NCI-H1092 (cell line): ENCODE measurements at regions not wholly inside any gene's neighbourhood (a gene's known extent, or its start where the extent isn't known, plus 50 kb on each side); places are given as distances from the start of the nearest gene placed in this dataset.
"Not testable (repeated sequence)": the region's sequence is repeated elsewhere in the genome, so short reads cannot be mapped to it uniquely, and the experiment has no call there.

Source experiments
- DNase-seq: peaks from one replicate; lab custom pipeline; 2025; lab: John Stamatoyannopoulos, UW

DNA sequence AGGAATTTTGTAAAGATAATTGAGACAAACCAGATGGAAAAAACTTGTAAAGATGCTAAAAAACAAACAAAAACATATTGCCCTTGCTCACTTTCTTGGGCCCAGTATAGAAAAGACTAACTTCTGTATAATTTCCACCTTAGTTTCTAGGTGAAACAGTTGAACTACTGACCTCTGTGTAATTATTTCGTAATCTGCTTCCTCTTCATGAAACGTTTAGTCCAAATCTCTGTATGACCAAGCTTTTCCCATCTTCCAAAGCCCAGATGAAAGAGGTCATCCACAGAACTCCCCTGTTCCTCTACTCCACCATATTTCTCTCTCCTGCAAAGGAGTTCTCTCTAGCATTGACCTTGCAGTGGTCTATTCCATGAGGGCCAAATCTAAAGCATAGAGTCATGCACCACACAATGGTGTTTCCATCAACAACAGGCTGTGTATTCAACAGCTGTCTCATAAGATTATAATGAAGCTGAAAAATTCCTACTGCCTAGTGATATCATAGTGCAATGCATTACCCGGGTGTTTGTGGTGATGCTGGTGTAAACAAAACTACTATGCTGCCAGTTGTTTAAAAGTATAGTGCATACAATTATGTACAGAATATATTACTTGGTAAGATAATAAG is 647.6 kb downstream of the TNS3 start:
- DNase-seq = no peak

DNA sequence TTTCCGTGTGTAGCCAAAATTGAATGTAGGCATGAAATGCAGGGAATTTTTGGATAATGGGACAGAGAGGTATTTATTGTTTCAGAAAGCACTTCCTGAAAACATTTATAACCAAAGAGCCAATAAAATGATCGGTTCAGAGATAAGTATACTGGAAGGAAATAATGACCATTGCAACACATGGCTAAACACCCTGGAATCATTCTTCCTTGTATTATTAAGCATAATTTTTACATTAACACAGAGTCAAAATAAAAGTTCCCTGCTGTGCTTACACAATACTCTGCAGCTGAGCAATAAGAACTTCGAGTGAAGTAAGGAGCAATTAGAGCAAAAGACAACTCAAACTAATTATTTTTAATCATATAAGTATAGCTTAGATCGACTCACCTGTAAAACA is 648.3 kb downstream of the TNS3 start:
- DNase-seq = no peak

DNA sequence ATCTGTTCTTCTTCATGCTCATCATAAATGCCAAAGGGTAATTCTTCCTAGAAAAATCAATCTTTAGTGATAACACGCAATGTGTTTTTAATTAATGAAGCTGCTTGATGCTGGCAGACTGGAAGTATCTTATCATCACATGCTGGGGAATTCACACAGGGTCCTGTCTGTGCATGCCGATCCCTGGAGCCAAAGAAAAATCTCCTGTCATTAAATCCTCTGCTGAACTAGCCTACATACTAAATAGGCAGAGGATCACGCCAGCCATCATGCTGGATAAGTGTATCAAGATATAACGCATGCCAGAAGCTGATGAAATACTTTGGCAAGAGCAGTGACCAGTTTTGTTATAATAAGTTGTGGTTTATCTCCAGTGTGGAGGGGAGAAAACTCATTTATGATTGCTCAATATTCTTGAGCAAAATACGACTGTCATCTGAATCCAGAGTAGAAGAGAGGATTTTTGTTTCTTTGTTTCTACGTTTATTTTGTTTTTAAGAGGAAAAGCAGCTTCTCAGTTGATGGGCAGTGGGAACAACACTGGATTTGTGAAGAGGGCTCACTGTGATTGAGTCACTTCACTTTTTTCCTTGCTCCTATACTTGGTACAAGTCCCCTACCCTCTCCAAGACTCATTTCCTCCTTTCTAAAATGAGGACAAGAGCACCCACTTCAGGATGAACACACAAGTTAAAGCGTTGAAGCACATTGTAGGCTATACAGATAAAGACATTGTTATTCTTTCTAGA is 649.1 kb downstream of the TNS3 start:
- no peak for DNase-seq

DNA sequence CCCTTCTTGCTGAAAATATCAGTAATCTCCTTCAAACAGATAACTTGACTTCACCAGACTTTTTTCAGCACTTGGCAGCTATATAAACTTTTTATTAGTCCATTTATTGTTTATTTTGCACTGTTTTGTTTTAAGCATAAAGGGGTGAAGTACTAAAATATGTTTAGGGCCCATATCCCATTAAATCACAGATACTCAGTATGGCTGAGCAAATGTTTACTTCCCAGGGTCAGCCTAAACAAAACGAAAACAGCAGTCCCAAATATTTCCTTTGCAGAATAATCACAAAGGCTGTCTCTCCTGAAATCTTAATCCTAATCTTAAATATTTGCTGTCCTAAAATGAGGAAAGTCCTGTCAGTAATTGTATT is 649.6 kb downstream of the TNS3 start:
- no peak for DNase-seq

DNA sequence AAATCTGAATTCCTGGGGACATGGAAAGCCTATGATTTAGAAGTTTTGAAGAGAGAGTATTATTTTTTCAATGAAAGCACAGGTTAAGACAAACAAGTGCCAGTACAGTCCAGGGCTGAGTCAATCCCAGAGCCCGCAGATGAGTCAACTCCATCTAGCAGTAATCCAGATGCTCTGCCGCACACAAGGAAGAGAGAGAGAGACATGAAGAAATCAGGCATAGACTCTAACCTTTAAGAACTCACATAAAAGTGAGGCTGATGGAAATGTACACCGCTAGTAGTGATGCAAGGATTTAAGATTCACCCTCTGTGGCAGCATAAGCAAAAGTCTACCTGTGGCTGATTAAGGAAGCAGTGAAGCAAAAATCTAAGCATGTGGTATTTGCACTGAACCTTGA is 651.5 kb downstream of the TNS3 start:
- no peak for DNase-seq

DNA sequence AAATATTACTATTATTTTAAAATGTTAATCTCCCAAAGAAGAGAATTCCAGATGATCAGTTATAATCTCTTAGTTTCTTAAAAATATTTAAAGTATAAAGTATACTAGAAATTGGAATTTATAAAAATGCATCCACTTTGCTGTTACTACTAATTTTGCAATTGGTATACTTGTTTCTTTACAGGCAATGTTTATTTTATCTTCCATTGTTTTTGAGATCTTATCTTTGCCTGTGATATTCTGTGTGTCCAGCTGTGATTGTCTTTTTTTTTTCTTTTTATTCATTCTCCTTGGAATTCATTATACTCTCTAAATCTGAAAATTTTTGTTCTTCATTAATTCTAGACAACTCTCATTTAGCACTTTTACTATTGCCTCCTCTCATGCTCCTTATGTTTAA is 652.6 kb downstream of the TNS3 start:
- no peak for DNase-seq

DNA sequence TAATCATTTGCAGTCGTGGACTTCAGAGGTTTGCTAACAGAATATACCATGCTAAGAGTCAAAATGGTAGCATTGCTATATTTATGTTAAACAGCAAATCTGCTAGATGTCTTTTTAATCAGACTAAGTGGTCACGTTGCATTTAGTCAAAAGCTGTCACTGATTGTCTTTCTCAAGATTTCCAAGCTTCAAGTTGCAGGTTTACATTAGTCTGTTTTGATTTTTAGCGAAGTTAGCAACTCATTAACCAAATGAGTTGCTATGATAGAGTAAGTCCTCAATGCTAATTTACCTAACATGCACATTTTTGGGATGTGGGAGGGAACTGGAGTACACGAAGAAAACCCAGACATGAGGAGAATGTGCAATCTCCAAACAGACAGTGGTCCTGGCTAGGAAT is 653.2 kb downstream of the TNS3 start:
- DNase-seq = no peak

DNA sequence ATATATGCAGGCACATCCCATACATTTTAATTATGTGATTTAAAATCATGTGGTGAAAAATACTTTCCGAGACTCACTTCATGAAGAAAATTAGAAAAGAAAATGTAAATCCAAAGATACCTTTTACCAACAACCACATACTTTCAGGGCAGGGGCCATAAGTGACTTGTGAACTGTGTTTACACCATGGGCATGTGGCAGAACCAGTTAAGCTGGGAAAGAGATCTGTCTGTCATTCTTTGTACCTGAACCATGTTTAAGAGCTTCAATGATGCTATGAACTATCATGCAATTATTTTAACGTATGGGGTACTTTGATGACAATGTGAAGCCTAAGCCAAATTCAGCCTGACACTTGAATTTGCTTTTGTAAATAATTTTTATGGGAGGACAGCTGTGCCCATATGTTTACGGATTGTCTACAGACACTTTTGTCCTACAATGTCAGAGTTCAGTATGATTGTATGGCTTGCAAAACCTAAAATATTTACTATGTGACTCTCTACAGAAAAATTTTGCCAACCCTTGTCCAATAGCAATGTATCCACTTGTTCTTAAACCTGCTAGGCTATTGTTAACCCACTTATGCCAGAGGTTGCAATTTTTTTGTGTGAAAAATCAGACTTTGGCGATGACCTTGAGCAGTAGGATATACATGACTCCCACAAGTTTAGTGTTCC is 654.6 kb downstream of the TNS3 start:
- no peak for DNase-seq

DNA sequence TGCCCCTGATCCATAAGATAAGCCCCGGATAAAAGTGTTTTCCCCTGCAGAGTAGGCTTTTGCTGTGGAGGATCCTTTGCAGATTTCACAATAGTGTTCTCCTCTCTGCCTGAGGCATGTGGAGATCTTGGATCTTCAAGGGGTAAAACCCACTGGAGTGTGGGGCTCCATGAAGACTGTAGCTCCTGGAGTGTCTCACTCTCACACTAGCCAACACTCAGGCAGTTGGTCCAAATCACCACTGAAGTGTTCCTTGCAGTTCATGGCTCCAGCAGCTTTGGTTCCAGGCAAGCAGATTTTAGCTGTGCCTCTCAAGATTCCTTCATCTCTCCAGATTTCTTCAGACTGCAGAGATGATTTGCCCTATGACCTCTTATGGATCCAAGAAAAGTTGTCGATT is 665.3 kb downstream of the TNS3 start:
- no peak for DNase-seq

DNA sequence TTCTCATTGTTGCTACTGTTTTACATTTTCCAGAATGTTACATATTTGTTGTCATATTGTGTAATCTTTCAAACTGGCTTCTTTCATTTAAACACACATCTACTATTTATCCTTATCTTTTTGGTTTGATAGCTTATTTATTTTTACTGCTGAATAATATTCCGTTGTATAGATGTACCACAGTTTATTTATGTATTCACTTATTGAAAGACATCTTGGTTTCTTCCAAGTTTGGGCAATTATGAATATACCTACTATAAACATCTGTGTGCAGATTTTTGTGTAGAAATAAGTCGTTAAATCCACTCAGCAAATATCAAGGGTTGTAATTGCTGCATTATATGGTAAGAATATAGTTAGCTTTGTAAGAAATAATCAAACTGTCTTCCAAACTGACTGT is 669.2 kb downstream of the TNS3 start:
- no peak for DNase-seq

DNA sequence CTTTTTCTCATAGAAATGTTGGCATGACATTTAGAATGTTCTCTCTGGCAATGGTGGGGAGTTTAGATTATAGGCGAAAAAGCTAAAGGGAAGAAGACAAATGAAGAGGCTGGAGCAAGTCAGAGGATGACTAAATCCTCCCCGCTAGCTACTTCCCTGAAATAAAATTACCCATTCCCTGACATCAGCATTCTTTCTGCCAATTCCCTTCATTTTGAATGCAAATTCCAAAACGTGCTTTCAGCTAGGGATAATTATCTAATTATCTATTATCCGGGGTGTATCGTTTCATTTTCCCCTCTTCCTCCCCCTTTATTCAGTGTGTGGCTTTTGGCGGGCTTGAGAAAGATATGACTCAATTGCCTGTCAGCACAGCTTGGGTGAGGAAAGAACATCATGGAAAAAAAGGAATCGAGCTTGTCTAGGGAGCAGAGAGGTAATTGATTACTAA is 672.3 kb downstream of the TNS3 start:
- DNase-seq = no peak

DNA sequence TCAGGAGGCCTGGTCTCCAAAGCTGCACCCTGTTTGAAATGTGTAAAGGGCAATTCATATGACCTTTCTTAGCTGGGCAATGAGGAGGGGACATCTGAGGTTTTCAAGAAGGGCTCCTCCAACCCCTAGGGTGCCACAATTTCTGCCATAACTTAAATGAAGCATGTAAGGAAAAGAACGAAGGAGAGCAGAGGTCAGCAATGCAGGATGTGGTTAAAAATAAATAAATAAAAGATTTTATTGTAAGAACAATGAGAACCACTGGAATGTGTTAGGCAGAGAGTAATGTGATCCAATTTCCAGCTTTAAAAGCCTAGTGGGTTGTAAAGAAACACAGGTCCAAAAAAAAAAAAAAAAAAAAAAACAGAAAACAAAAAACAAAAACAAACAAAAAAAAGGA is 673.1 kb downstream of the TNS3 start:
- no peak for DNase-seq

DNA sequence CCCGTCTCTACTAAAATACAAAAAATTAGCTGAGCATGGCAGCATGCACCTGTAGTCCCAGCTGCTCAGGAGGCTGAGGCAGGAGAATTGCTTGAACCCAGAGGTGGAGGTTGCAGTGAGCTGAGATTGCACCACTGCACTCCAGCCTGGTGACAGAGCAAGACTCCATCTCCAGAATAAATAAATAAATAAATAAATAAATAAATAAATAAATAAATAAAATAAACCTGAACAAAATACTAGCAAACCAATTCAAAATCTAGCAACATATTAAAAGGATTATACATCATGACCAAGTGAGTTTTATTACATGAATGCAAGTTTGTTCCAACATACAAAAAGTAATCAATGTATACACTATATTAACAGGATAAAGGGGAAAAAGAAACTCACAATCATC is 677.4 kb downstream of the TNS3 start:
- not testable (repeated sequence) for DNase-seq

DNA sequence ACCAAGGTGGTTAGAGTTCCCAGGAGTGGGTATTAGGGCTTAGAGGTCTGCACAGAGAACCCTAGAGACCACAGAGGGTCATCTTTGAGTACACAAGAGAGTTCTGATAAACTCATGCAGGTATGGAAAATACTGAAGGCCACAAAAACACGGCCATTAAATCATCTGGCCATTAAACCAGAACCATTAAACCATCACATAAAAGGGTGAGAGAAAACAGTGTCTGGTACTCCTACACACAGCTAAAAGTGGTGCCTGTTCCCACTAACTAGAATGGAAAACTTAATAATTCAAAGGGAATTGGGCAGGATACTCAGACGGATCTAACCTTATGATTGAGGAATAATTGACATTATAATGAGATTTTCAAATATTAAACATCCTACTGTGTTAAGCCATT is 679.4 kb downstream of the TNS3 start:
- DNase-seq = no peak

DNA sequence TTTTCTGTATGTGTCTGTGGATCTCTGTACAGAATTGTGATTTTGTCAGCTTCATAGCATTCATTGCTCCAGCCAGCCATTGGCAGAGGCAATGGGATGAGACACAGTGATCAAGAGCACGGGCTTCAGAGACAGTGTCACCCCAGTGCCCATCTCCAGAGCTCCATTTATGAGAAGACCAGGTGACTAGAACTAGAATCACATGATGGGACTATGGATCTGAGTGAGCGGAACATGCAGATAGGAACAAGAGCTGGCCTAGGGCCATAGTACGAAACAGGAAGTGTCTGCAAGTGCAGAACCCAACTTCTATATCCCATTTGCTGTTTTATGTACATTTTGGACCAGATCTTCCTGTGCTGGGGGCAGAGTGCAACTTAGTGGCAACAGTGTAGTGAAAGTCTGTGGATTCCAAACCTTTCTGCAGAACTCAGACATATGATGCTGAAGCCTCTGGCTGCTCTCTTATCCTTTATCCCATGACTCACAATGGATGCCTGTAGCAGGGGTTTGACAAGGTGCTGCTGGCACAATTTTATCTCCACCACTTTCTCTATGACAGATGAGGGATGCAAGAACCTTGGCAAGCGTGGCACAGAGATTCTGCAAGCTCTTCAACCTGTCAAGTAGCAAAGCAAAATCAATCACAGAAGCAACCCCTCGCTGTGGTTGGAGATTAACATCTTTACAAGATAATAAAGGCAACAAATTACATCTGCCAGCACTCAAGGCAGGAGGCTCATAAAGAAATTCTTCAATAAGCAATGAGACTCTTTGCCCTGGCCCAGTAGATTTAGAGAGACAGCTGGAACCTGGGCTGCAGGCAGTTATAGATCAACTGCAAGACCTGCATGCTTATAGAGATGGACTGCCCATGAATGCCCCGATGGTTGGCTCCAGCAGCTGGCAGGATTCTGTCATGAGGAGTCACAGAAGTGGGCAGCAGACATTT is 681.3 kb downstream of the TNS3 start:
- DNase-seq = no peak

DNA sequence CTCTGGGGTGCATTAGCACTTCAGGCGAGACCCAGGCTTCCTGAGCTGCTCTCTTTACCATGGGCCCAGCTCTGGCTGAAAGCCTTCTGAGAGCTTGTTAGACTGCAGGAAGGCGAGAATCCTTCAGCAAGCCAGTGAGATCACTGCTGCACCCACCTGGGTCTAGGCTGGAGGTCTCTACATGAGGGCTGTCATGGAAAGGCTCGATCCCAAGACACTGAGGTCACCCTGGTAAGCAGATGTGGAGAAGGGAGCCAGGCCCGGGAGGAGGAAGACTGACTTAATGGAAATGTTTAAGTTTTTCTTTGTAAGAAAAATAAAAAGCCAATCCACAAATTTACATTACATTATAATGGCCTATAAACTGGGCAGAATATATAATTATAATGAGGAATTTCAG is 684.5 kb downstream of the TNS3 start:
- DNase-seq = no peak

DNA sequence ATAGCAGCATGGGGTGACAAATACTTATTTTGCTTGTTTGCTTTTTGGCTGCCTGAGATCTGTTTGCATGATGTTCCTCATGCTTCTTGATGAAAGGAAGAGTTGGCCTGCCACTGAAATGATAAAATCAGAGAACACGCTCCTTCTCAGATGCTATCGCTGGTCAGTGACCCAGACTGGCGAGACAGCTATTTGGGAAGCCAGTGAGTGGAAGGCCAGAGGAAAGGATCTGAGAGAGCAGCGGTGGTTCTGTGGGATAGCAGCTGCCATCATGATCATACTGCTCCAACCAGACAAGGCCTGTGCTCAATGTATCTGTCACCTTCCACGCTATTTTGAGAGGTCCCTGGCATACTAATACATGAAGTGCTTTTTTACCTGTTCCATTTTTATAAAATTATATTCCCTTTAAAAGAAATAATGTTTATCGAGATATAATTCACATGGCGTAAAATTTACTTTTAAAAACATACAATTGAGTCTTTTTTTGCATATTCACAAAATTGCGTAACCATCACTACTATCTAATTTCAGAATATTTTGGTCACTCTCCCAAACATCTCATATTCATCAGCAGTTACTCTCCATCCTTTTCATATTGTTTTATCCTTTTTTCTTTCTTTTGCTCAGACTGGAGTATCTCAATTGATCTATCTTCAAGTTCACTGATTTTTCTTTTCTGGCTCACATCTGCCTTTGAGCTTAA is 695.1 kb downstream of the TNS3 start:
- DNase-seq = no peak

DNA sequence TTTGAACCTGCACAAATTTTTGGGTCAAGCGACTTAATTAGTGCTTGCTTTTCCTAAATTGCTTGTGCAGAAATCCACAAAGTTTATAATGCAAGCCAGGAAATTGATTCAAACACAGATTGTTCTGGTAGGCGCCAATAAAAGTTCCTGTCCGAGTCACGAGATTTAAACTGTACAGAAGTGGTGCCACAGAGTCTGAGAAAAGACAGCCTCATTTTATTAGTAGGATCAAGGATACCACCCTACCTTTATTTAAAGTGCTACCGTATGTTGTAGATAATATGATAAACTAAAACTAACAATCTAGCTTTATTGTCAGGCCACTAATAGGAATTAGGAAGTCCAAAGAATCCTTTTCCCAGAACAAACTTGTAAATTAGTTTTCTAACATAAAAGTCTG is 696.7 kb downstream of the TNS3 start:
- DNase-seq = no peak

DNA sequence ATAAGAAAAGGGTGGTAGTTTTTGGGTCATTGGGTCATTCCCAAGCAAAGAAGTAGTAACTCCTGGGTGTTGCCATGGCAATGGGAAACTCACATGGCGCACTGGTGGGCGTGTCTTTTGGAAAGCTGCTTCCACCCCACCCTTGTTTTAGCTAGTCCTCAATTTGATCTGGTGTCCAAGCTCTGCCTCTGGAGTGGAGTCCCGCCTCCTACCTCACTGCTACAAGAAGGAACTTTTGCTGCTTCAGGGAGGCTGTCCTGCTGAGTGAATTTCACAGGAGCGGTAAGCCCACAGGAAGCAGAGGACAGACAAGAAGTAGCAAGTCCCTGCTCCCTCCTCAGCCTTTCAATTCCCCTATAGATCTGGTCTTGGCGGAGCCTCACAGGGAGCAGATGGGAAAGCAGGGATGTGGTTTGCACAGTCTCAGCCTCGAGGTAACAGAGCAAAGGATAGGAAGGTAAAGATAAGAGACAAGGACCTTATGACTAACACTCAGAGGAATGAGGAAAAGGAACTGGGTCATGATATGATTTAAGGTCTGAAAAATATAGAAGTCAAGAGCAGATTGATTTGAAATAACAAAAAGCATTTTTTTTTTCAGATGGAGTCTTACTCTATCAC is 700.3 kb downstream of the TNS3 start:
- DNase-seq = no peak

DNA sequence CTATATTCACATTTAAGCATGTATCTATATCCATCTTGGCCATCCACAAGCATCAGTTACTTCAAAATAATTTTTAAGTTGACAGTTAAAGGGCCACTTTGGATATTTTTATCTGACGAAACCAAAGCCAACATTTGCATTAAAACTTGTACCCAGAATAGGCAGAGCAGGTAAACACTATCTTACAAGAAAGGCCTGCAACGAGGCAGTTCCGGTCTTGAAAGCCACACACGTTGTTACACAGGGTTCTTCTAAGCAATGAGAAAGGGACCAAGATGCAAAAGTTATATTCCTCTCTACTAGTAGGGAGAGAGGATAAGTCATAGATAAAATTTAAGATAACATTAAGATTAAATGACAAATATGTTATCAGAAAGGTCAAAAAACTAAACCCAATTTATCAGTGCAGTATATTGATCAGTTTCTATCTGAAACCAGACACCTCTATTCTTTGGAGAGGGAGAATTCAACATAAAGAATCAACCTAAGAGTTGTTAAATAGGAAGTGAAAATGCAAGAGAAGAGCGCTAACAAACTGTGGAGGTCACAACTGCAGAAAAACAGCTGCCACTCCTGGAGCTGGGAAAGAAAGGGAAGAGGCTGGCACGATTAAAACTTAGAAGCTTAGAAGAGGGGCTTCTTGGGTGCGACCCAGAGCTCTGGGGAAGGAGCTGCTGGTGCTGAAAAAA is 701.3 kb downstream of the TNS3 start:
- DNase-seq = no peak

DNA sequence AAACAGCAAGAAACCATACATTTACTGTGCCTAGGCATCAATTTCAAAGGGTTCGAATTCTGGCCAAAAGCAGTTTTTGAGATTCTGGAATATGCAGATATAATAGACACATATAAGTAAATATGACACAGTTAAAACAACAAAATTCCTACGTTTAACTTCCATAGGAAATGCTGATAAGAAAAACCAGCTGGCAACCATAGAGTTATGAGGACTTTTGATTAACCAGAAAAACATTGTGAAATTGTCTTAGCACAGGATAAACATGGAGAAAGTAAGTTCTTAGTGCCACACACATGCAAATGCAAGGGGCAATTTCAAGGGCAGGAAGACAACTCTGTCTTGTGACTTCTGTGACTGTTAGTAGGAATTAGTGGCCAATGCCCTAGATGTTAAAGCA is 702.1 kb downstream of the TNS3 start:
- DNase-seq = no peak
